GM12878 (cell line): ENCODE measurements at regions not wholly inside any gene's neighbourhood (a gene's known extent, or its start where the extent isn't known, plus 50 kb on each side); places are given as distances from the start of the nearest gene placed in this dataset.

Source experiments
- SMARCA5 ChIP-seq: fragments of 450-650 bp; IDR thresholded peaks from 2 replicates; pipeline ENCODE4 v1.6.1; 2017; ENCODE audit warnings: mild to moderate bottlenecking
- TF ChIP-seq, protein P1 (sequence below): IDR thresholded peaks from 2 replicates; pipeline ENCODE4 v1.6.1; 2012; ENCODE audit warnings: improper control_type of control experiment, low read depth, low read length; ENCODE audit not compliant: insufficient replicate concordance
- TF ChIP-seq, protein P2 (sequence below): fragments of 450-650 bp; IDR thresholded peaks from 2 replicates; pipeline ENCODE4 v1.6.1; 2017; ENCODE audit warnings: mild to moderate bottlenecking
- TF ChIP-seq, protein P3 (sequence below): fragments of 150-350 bp; IDR thresholded peaks from 2 replicates; pipeline ENCODE4 v1.6.1; 2016; ENCODE audit warnings: low read depth, low read length

DNA sequence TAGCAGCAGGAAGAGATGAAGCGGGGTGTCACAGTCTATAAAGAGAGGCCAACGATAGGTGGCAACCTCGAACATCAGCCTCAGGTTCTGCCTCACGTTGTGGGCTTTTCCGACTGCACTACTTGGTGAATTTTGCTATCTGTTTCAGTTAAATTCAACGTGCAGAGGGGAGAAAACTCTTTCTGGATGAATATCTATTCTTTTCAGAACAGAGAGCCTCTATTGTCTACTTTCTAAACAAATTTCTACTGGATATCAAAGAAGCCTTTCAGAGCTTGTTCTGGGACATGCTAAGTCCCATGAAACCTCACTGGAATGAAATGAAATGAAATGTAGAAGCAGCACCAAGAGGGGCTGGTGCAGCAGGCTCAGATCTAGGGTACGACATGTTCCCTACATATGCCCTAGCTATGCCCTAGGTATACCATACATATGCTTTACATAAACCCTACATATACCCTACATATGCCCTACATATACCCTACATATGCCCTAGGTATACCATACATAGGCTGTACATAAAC, 116.5 kb upstream of the TRIM2 start (continued):
- TF ChIP-seq, protein P1, sequence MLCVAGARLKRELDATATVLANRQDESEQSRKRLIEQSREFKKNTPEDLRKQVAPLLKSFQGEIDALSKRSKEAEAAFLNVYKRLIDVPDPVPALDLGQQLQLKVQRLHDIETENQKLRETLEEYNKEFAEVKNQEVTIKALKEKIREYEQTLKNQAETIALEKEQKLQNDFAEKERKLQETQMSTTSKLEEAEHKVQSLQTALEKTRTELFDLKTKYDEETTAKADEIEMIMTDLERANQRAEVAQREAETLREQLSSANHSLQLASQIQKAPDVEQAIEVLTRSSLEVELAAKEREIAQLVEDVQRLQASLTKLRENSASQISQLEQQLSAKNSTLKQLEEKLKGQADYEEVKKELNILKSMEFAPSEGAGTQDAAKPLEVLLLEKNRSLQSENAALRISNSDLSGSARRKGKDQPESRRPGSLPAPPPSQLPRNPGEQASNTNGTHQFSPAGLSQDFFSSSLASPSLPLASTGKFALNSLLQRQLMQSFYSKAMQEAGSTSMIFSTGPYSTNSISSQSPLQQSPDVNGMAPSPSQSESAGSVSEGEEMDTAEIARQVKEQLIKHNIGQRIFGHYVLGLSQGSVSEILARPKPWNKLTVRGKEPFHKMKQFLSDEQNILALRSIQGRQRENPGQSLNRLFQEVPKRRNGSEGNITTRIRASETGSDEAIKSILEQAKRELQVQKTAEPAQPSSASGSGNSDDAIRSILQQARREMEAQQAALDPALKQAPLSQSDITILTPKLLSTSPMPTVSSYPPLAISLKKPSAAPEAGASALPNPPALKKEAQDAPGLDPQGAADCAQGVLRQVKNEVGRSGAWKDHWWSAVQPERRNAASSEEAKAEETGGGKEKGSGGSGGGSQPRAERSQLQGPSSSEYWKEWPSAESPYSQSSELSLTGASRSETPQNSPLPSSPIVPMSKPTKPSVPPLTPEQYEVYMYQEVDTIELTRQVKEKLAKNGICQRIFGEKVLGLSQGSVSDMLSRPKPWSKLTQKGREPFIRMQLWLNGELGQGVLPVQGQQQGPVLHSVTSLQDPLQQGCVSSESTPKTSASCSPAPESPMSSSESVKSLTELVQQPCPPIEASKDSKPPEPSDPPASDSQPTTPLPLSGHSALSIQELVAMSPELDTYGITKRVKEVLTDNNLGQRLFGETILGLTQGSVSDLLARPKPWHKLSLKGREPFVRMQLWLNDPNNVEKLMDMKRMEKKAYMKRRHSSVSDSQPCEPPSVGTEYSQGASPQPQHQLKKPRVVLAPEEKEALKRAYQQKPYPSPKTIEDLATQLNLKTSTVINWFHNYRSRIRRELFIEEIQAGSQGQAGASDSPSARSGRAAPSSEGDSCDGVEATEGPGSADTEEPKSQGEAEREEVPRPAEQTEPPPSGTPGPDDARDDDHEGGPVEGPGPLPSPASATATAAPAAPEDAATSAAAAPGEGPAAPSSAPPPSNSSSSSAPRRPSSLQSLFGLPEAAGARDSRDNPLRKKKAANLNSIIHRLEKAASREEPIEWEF, result no peak
- TF ChIP-seq, protein P2, sequence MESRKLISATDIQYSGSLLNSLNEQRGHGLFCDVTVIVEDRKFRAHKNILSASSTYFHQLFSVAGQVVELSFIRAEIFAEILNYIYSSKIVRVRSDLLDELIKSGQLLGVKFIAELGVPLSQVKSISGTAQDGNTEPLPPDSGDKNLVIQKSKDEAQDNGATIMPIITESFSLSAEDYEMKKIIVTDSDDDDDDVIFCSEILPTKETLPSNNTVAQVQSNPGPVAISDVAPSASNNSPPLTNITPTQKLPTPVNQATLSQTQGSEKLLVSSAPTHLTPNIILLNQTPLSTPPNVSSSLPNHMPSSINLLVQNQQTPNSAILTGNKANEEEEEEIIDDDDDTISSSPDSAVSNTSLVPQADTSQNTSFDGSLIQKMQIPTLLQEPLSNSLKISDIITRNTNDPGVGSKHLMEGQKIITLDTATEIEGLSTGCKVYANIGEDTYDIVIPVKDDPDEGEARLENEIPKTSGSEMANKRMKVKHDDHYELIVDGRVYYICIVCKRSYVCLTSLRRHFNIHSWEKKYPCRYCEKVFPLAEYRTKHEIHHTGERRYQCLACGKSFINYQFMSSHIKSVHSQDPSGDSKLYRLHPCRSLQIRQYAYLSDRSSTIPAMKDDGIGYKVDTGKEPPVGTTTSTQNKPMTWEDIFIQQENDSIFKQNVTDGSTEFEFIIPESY, result no peak
- TF ChIP-seq, protein P3, sequence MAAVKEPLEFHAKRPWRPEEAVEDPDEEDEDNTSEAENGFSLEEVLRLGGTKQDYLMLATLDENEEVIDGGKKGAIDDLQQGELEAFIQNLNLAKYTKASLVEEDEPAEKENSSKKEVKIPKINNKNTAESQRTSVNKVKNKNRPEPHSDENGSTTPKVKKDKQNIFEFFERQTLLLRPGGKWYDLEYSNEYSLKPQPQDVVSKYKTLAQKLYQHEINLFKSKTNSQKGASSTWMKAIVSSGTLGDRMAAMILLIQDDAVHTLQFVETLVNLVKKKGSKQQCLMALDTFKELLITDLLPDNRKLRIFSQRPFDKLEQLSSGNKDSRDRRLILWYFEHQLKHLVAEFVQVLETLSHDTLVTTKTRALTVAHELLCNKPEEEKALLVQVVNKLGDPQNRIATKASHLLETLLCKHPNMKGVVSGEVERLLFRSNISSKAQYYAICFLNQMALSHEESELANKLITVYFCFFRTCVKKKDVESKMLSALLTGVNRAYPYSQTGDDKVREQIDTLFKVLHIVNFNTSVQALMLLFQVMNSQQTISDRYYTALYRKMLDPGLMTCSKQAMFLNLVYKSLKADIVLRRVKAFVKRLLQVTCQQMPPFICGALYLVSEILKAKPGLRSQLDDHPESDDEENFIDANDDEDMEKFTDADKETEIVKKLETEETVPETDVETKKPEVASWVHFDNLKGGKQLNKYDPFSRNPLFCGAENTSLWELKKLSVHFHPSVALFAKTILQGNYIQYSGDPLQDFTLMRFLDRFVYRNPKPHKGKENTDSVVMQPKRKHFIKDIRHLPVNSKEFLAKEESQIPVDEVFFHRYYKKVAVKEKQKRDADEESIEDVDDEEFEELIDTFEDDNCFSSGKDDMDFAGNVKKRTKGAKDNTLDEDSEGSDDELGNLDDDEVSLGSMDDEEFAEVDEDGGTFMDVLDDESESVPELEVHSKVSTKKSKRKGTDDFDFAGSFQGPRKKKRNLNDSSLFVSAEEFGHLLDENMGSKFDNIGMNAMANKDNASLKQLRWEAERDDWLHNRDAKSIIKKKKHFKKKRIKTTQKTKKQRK, result no peak
- TF ChIP-seq SMARCA5, result no peak
- TF ChIP-seq, all 136 proteins: peak for 0
